Fibroblast of peridontal ligament (primary cell): ENCODE measurements at regions not wholly inside any gene's neighbourhood (a gene's known extent, or its start where the extent isn't known, plus 50 kb on each side); places are given as distances from the start of the nearest gene placed in this dataset.

ENCODE experiments used
- DNase-seq: peaks from one replicate; pipeline ENCODE4 v3.0.0-alpha.2; 2010; ENCODE audit errors: extremely low read depth

- no peak for DNase-seq
Observed at GRCh38 chr11:109106151-109106906, 315.7 kb upstream of the C11orf87 start.

- no peak for DNase-seq
Observed at GRCh38 chr11:109109150-109109549, 312.8 kb upstream of the C11orf87 start.

- no peak for DNase-seq
Observed at GRCh38 chr11:109109571-109110315, 312.2 kb upstream of the C11orf87 start.

GRCh38 chr11:109112261-109112660 lies 309.7 kb upstream of the C11orf87 start:
- no peak for DNase-seq

GRCh38 chr11:109112821-109113280 lies 309.1 kb upstream of the C11orf87 start:
- no peak for DNase-seq

- DNase-seq: no peak
Observed at GRCh38 chr11:109120341-109120740, 301.6 kb upstream of the C11orf87 start.

GRCh38 chr11:109121173-109121932 lies 300.6 kb upstream of the C11orf87 start:
- no peak for DNase-seq

- peak; percentile 32 for DNase-seq
Observed at GRCh38 chr11:109123816-109124787, 297.9 kb upstream of the C11orf87 start.

GRCh38 chr11:109130910-109131309 lies 291.1 kb upstream of the C11orf87 start:
- DNase-seq: no peak

GRCh38 chr11:109132539-109132938 lies 289.5 kb upstream of the C11orf87 start:
- no peak for DNase-seq

GRCh38 chr11:109133159-109133558 lies 288.8 kb upstream of the C11orf87 start:
- DNase-seq: no peak

GRCh38 chr11:109135627-109136026 lies 286.4 kb upstream of the C11orf87 start:
- no peak for DNase-seq

GRCh38 chr11:109138196-109138595 lies 283.8 kb upstream of the C11orf87 start:
- no peak for DNase-seq

- no peak for DNase-seq
Observed at GRCh38 chr11:109140426-109140825, 281.6 kb upstream of the C11orf87 start.

- no peak for DNase-seq
Observed at GRCh38 chr11:109140857-109141515, 281.0 kb upstream of the C11orf87 start.

GRCh38 chr11:109145287-109145686 lies 276.7 kb upstream of the C11orf87 start:
- DNase-seq: no peak

- DNase-seq: no peak
Observed at GRCh38 chr11:109147726-109148125, 274.3 kb upstream of the C11orf87 start.

GRCh38 chr11:109148669-109149068 lies 273.3 kb upstream of the C11orf87 start:
- DNase-seq: no peak

- no peak for DNase-seq
Observed at GRCh38 chr11:109150581-109150980, 271.4 kb upstream of the C11orf87 start.

GRCh38 chr11:109153836-109154235 lies 268.2 kb upstream of the C11orf87 start:
- DNase-seq: no peak

GRCh38 chr11:109155291-109155690 lies 266.7 kb upstream of the C11orf87 start:
- DNase-seq: no peak
